ENCODE measurements at regions not wholly inside any gene's neighbourhood (a gene's known extent, or its start where the extent isn't known, plus 50 kb on each side); places are given as distances from the start of the nearest gene placed in this dataset.

DNA sequence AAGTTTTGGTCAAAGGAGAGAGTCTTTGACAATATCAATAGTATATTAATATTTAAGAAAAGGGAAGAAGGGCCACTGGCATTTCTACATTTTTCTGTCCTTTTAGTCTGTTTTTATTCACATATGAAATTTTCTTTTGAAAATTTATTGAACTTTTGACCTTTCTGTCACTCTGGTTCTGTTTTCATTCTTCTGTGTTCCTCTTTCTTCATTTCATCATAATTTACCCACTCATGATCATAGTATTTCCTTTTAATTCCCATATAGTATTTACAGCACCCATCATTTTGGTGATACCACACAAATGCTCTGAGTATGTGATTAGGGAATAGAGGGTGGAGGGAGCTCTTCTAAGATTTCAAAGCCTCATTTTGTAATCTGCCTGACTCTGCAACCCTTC lies 142.8 kb downstream of the GJA1 start:
- no peak for TF ChIP-seq EZH2 (IDR thresholded peaks at IDR 0.05; ENCODE audit: borderline replicate concordance, insufficient read depth, low read length, poor library complexity, severe bottlenecking)
- TF ChIP-seq, protein P1, sequence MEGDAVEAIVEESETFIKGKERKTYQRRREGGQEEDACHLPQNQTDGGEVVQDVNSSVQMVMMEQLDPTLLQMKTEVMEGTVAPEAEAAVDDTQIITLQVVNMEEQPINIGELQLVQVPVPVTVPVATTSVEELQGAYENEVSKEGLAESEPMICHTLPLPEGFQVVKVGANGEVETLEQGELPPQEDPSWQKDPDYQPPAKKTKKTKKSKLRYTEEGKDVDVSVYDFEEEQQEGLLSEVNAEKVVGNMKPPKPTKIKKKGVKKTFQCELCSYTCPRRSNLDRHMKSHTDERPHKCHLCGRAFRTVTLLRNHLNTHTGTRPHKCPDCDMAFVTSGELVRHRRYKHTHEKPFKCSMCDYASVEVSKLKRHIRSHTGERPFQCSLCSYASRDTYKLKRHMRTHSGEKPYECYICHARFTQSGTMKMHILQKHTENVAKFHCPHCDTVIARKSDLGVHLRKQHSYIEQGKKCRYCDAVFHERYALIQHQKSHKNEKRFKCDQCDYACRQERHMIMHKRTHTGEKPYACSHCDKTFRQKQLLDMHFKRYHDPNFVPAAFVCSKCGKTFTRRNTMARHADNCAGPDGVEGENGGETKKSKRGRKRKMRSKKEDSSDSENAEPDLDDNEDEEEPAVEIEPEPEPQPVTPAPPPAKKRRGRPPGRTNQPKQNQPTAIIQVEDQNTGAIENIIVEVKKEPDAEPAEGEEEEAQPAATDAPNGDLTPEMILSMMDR (IDR thresholded peaks at IDR 0.05; ENCODE audit: poor library complexity, severe bottlenecking): no peak
- TF ChIP-seq, protein P2, sequence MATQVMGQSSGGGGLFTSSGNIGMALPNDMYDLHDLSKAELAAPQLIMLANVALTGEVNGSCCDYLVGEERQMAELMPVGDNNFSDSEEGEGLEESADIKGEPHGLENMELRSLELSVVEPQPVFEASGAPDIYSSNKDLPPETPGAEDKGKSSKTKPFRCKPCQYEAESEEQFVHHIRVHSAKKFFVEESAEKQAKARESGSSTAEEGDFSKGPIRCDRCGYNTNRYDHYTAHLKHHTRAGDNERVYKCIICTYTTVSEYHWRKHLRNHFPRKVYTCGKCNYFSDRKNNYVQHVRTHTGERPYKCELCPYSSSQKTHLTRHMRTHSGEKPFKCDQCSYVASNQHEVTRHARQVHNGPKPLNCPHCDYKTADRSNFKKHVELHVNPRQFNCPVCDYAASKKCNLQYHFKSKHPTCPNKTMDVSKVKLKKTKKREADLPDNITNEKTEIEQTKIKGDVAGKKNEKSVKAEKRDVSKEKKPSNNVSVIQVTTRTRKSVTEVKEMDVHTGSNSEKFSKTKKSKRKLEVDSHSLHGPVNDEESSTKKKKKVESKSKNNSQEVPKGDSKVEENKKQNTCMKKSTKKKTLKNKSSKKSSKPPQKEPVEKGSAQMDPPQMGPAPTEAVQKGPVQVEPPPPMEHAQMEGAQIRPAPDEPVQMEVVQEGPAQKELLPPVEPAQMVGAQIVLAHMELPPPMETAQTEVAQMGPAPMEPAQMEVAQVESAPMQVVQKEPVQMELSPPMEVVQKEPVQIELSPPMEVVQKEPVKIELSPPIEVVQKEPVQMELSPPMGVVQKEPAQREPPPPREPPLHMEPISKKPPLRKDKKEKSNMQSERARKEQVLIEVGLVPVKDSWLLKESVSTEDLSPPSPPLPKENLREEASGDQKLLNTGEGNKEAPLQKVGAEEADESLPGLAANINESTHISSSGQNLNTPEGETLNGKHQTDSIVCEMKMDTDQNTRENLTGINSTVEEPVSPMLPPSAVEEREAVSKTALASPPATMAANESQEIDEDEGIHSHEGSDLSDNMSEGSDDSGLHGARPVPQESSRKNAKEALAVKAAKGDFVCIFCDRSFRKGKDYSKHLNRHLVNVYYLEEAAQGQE (IDR thresholded peaks at IDR 0.05; ENCODE audit: borderline replicate concordance): no peak
- TF ChIP-seq POLR2AphosphoS5 (IDR thresholded peaks at IDR 0.05): no peak
- no peak for TF ChIP-seq SMC3 (conservative IDR thresholded peaks at IDR 0.05; ENCODE audit: poor library complexity)
- no peak for TF ChIP-seq TAF1 (IDR thresholded peaks at IDR 0.05; ENCODE audit: low read depth)
- no peak for TF ChIP-seq RAD21 (conservative IDR thresholded peaks at IDR 0.05)
- no peak for TF ChIP-seq EP300 (conservative IDR thresholded peaks at IDR 0.05; ENCODE audit: poor library complexity, severe bottlenecking)
